Cardiac fibroblast (primary cell): ENCODE measurements at regions not wholly inside any gene's neighbourhood (a gene's known extent, or its start where the extent isn't known, plus 50 kb on each side); places are given as distances from the start of the nearest gene placed in this dataset.

Experiments
- DNase-seq, 2 donors: peaks; one replicate each; pipeline versions ENCODE4 v3.0.0 to v3.0.0-alpha.2; 2010; ENCODE audit warnings: low read depth in 2 of 2
- H3K4me3 ChIP-seq, 2 donors: replicated peaks in 1 of 2; 1 replicate in 1 of 2; 2 replicates in 1 of 2; pipeline ENCODE4 v1.5.1; 2011; ENCODE audit warnings: low read depth in 2 of 2, low read length in 2 of 2, mild to moderate bottlenecking in 2 of 2, moderate library complexity in 1 of 2
- CTCF ChIP-seq: IDR thresholded peaks from one replicate; pipeline ENCODE4 v1.5.1; 2011; ENCODE audit warnings: low read depth, mild to moderate bottlenecking, low read length, inconsistent platforms

DNA sequence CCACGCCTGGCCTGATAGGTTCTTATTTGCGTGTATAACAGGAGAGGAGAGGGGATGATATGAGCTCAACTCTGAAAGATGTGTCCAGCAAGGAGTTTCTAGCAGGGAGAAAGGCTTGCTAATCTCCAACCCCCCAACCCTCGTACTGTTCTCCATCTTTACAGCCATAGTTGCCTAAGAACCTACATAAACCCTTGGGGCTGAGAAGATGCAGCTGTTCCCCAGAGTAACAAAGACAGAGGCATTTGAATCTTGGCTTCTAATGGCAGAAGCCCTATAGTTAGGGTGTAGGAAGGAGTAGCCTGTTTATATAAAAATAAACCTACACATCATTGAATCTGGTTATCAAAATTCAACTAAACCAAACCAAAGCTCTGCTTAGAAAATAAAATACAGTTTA is 631.4 kb upstream of the SLC35B3 start:
- no peak overlapping the region for H3K4me3 ChIP-seq
- DNase-seq = no peak
- no peak for TF ChIP-seq CTCF

GRCh38 chr6:9064156-9064555 is 628.8 kb upstream of the SLC35B3 start:
- DNase-seq = no peak
- H3K4me3 ChIP-seq = no peak overlapping the region
- no peak for TF ChIP-seq CTCF

DNA sequence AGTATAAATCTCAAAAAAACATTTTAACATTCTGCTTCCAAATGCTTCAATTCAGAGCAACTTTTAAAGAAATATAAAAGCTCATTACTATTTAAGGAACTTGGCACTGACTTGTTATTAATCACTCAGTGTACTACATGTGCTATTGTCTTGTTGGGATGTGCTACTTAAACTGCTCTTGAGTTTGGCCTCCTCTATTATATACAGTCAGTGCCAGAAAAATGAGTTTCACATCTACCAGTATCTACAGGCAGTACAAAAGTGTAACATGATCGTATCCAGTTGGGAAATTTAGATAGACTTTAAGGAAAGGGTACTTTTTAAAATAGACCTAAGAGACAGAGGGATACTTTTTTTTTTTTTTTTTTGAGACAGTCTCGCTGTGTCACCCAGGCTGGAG is 627.3 kb upstream of the SLC35B3 start:
- no peak for DNase-seq
- TF ChIP-seq CTCF = no peak
- no peak overlapping the region for H3K4me3 ChIP-seq

DNA sequence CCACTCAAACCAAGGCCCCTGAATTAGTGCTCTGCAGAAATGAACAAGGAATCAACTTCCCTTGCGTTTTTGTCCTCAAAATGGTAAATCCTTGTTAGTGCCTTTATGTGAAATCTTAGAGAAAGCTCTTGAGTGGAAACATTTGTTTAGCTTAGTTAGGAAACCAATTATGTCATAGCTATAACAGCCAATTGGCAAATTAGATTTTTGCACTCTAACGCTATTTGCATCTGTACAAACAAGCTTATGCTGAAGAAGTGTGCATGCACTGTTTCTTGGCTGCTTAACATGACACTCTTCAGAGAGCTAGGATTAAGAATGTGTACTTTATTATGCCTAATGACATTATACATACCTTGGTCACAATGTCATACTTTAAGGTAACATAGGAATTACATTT is 622.6 kb upstream of the SLC35B3 start:
- no peak for TF ChIP-seq CTCF
- H3K4me3 ChIP-seq = no peak overlapping the region
- no peak for DNase-seq

- no peak for DNase-seq
- no peak overlapping the region for H3K4me3 ChIP-seq
- TF ChIP-seq CTCF = no peak
Observed at GRCh38 chr6:9056556-9056955, 621.2 kb upstream of the SLC35B3 start.

GRCh38 chr6:9044426-9044825 is 609.1 kb upstream of the SLC35B3 start:
- no peak overlapping the region for H3K4me3 ChIP-seq
- TF ChIP-seq CTCF = no peak
- no peak for DNase-seq

DNA sequence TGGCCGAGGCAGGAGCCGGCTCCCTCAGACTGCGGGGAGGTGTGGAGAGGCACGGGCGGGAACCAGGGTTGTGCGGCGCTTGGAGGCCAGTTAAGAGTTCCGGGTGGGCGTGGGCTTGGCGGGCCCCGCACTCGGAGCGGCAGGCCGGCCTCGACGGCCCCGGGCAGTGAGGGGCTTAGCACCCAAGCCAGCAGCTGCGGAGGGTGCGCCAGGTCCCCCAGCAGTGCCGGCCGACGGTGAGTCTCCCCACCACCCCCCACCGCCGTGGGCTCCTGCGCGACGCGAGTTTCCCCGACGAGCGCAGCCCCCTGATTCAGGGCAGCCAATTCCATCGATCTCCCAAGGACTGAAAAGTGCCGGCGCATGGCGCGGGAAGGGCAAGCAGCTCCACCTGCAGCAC is 605.4 kb upstream of the SLC35B3 start:
- no peak for TF ChIP-seq CTCF
- no peak for DNase-seq
- H3K4me3 ChIP-seq = no peak overlapping the region
